Spleen (tissue), 11 donors: ENCODE measurements at regions not wholly inside any gene's neighbourhood (a gene's known extent, or its start where the extent isn't known, plus 50 kb on each side); places are given as distances from the start of the nearest gene placed in this dataset.

Source experiments
- DNase-seq: peaks from one replicate; pipeline ENCODE4 v3.0.0-alpha.2; 2020
- H3K27ac ChIP-seq, 8 donors: fragments of 200-600 bp; sonication (generic) in 7 of 8; 1 replicate in 4 of 8; 2 replicates in 4 of 8; pipeline versions ENCODE4 v1.5.0 to v1.8.0; 2016 to 2021; ENCODE audit warnings: inconsistent platforms in 4 of 8, mild to moderate bottlenecking in 4 of 8, moderate library complexity in 1 of 8
- H3K27me3 ChIP-seq, 7 donors: fragments of 200-600 bp; sonication (generic) in 6 of 7; replicated peaks in 1 of 7; 1 replicate in 4 of 7; 2 replicates in 3 of 7; pipeline versions ENCODE4 v1.5.0 to v1.8.0; 2016 to 2021; ENCODE audit warnings: inconsistent platforms in 3 of 7, mild to moderate bottlenecking in 1 of 7
- H3K36me3 ChIP-seq, 6 donors: fragments of 200-600 bp; sonication (generic) in 5 of 6; 1 replicate in 4 of 6; 2 replicates in 2 of 6; pipeline versions ENCODE4 v1.5.0 to v1.8.0; 2016 to 2021; ENCODE audit warnings: inconsistent platforms in 2 of 6
- H3K4me1 ChIP-seq, 6 donors: fragments of 200-600 bp; sonication (generic) in 5 of 6; 1 replicate in 3 of 6; 2 replicates in 3 of 6; pipeline versions ENCODE4 v1.5.0 to v1.8.0; 2016 to 2021; ENCODE audit warnings: inconsistent platforms in 3 of 6
- H3K4me3 ChIP-seq, 8 donors: fragments of 200-600 bp; sonication (generic) in 7 of 8; 1 replicate in 4 of 8; 2 replicates in 4 of 8; pipeline versions ENCODE4 v1.5.0 to v1.8.0; 2016 to 2021; ENCODE audit warnings: inconsistent platforms in 4 of 8, mild to moderate bottlenecking in 4 of 8, moderate library complexity in 2 of 8
- H3K9me3 ChIP-seq, 8 donors: fragments of 200-600 bp; sonication (generic) in 7 of 8; 1 replicate in 4 of 8; 2 replicates in 4 of 8; pipeline versions ENCODE4 v1.5.0 to v1.8.0; 2016 to 2021; ENCODE audit warnings: inconsistent platforms in 4 of 8
- POLR2A ChIP-seq, 3 donors: fragments of 450-650 bp; IDR thresholded peaks; one replicate each; pipeline ENCODE4 v1.5.1; 2017; ENCODE audit warnings: antibody characterized with exemption in 3 of 3, mild to moderate bottlenecking in 1 of 3
- POLR2AphosphoS5 ChIP-seq, 3 donors: sonication (generic); formaldehyde crosslinking; IDR thresholded peaks; one replicate each; pipeline ENCODE4 v1.5.1; 2017; ENCODE audit warnings: antibody characterized with exemption in 3 of 3
- WGBS, 5 donors: extraction: QIAGEN DNeasy Blood & Tissue Kit in 3 of 5; methylation state at CpG; one replicate each; pipeline versions ENCODE4 v1.1.5 to v1.1.7; 2013 to 2018; 5-methylcytosine and 5-hydroxymethylcytosine counted together
- intact Hi-C: fragments of 100-400 bp; cut with DNase I; formaldehyde crosslinking; loops from one replicate; pipeline ENCODE4 v1.15.0; 2023; ENCODE audit warnings: low total_unique reads
- TF ChIP-seq, protein P1 (sequence below), 11 experiments: fragments of 200-600 bp in 7 of 11; fragments of 450-650 bp in 4 of 11; sonication (generic) in 4 of 11; IDR thresholded peaks in 8 of 11; conservative IDR thresholded peaks in 3 of 11; 1 replicate in 7 of 11; 2 replicates in 4 of 11; pipeline versions ENCODE4 v1.4.0 to v1.8.0; 2016 to 2021; ENCODE audit warnings: antibody characterized with exemption in 11 of 11, inconsistent platforms in 4 of 11, mild to moderate bottlenecking in 1 of 11
- donor health status: healthy with polysubstance abuse.
- donor health status: DM: no; HTN: no; CAD: no; lungs with moderate emphysema.
- donor health status: DM: no; HTN: no; CAD: no.
- donor health status: Bipolar disorder and iron deficiency.
- donor health status: healthy.
- donor health status: DM: no; HTN: no; CAD: no.
- donor health status: DM: yes; HTN: yes; CAD: no.

DNA sequence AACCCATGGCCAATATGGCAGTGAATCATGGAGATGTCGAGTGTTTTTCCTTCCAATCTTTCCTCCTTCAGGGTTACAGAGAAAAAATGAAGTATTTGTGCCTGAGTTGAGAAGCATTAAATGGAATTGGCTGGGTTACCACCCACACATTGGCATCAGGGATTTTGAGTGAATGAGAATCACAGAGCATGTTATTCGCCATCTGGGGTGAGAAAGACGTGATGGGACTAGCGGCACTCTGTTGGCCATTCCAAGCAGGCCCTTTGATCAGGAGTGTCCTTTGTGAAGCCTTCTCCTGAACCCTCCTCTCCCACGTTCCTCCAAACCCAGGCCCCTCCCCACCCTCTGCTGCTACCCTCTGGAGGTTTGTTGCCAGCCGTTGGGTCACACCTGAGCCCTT lies 84.2 kb upstream of the PCDH8 start:
- intact Hi-C loops: no loop called here
- Histone ChIP-seq H3K36me3 (no peaks in the 10 kb centered on the region), H3K4me3 (no peak overlapping the region), H3K27ac (no peak overlapping the region), H3K4me1 (no peaks in the 10 kb centered on the region), H3K27me3 (peaks cover 0 to 9% (median 0%) of the 10 kb centered on the region in 7 donors), H3K9me3 (no peaks in the 10 kb centered on the region)
- DNase-seq: no peak
- WGBS, 5 donors: 71 to 88% (median 81%) methylated on average over 6 of the region's 6 CpGs
- TF ChIP-seq POLR2AphosphoS5 (IDR thresholded peaks at IDR 0.05): no peak
- TF ChIP-seq POLR2A (IDR thresholded peaks at IDR 0.05): no peak
- TF ChIP-seq, protein P1, sequence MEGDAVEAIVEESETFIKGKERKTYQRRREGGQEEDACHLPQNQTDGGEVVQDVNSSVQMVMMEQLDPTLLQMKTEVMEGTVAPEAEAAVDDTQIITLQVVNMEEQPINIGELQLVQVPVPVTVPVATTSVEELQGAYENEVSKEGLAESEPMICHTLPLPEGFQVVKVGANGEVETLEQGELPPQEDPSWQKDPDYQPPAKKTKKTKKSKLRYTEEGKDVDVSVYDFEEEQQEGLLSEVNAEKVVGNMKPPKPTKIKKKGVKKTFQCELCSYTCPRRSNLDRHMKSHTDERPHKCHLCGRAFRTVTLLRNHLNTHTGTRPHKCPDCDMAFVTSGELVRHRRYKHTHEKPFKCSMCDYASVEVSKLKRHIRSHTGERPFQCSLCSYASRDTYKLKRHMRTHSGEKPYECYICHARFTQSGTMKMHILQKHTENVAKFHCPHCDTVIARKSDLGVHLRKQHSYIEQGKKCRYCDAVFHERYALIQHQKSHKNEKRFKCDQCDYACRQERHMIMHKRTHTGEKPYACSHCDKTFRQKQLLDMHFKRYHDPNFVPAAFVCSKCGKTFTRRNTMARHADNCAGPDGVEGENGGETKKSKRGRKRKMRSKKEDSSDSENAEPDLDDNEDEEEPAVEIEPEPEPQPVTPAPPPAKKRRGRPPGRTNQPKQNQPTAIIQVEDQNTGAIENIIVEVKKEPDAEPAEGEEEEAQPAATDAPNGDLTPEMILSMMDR (IDR thresholded peaks at IDR 0.05 in 8 of 11, conservative IDR thresholded peaks at IDR 0.05 in 3 of 11): no peak

DNA sequence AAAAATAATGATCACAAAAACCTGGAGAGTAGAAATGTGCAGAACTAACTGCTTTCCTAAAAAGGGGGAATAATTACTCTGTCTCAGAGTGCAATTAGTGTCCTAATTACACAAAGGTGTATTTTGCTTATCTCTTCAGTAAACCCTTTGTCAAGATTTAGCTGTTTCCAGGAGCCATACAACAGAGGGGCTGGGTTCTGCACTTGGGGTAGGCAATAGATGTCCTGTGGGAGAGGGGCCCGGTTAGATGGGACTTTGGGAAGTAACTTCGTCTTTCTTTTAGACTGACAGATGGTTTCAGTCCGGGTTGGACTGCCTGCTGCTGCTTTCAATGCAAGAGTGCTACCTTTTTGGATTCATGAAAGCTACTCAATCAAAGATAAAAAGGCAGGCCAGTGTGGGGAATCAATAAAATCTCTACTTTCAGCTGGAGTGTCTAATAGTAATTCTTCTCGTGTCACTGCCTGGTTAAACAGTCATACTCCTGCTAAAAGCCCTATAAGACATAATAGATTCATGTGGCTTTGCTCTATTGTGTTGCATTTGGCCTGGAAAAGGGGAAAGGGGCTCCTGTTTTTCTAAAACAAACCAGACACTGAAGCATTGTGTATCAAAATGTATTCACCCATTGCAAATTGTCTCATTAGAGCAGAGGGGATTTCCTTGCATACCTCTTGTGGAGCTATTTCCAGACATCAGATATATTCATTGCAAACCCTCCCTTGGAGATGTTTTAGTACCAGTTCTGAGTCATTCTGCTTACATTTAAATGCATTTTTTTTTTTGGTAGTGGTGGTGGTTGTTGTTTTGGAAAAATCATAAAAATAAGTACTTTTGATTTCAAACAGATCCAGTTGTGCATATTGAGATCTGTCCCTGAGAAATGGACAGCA lies 83.3 kb upstream of the PCDH8 start:
- peaks cover 0 to 9% (median 0%) of the 10 kb centered on the region in 7 donors for H3K27me3 ChIP-seq
- TF ChIP-seq, protein P1 (IDR thresholded peaks at IDR 0.05 in 8 of 11, conservative IDR thresholded peaks at IDR 0.05 in 3 of 11): no peak
- TF ChIP-seq POLR2AphosphoS5 (IDR thresholded peaks at IDR 0.05): no peak
- no peak for TF ChIP-seq POLR2A (IDR thresholded peaks at IDR 0.05)
- H3K9me3 ChIP-seq: no peaks in the 10 kb centered on the region
- no peak overlapping the region for H3K27ac ChIP-seq
- WGBS, 5 donors: 49 to 67% (median 58%) methylated on average over 4 of the region's 4 CpGs
- H3K36me3 ChIP-seq: no peaks in the 10 kb centered on the region
- no peak for DNase-seq
- H3K4me3 ChIP-seq: no peak overlapping the region
- H3K4me1 ChIP-seq: no peaks in the 10 kb centered on the region
- intact Hi-C loops: no loop called here

DNA sequence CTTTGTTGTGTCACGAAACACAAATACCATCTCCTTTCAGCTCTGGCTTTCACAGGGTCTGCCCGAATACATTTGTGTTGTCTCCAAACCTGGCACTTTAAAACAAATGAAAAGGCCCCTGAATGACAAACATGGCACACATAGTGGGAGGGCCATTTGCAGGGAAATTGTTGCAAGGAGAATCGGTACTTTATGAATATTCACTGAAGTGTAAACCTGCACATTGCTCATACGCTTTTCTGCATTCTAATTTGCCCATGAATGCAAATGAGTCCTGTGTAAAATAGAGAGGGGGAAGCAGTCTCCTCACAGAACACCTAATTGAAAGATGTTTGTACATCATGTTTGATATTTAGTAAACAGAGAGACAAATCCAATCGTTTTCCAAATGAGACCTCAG lies 82.7 kb upstream of the PCDH8 start:
- H3K27ac ChIP-seq: no peak overlapping the region
- no peak overlapping the region for H3K4me3 ChIP-seq
- DNase-seq: no peak
- intact Hi-C loops: no loop called here
- WGBS, 5 donors: 74 to 86% (median 82%) methylated on average over 5 of the region's 5 CpGs
- H3K4me1 ChIP-seq: no peaks in the 10 kb centered on the region
- TF ChIP-seq POLR2A (IDR thresholded peaks at IDR 0.05): no peak
- TF ChIP-seq, protein P1 (IDR thresholded peaks at IDR 0.05 in 8 of 11, conservative IDR thresholded peaks at IDR 0.05 in 3 of 11): no peak
- no peak for TF ChIP-seq POLR2AphosphoS5 (IDR thresholded peaks at IDR 0.05)
- peaks cover 0 to 9% (median 0%) of the 10 kb centered on the region in 7 donors for H3K27me3 ChIP-seq
- H3K9me3 ChIP-seq: no peaks in the 10 kb centered on the region
- no peaks in the 10 kb centered on the region for H3K36me3 ChIP-seq

DNA sequence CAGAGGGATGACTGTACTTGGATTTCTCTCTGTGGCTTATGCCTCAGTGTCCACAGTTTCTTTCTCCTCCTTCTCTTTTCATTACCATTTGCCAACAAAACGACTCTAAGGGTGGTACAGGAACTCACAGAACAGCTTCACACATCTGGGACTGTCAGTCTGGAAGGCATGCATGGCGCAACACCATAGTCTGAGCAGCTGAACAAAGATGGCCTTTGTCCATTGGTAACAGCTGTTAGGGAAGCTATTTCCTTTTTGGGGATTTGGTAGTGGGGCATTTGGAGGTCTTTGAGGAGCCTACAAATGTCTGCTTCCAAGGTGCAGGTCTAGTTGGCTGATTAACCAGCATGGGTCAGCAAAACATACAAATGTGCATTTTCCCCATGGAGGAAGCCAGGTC lies 81.4 kb upstream of the PCDH8 start:
- WGBS, 5 donors: 64 to 78% (median 67%) methylated on average over 2 of the region's 2 CpGs
- Histone ChIP-seq H3K36me3 (no peaks in the 10 kb centered on the region), H3K27me3 (peaks cover 0 to 9% (median 0%) of the 10 kb centered on the region in 7 donors), H3K27ac (no peak overlapping the region), H3K4me1 (no peaks in the 10 kb centered on the region), H3K9me3 (no peaks in the 10 kb centered on the region), H3K4me3 (no peak overlapping the region)
- DNase-seq: no peak
- intact Hi-C loops: no loop called here
- TF ChIP-seq POLR2A (IDR thresholded peaks at IDR 0.05) (no peak), POLR2AphosphoS5 (IDR thresholded peaks at IDR 0.05) (no peak)
- TF ChIP-seq, protein P1 (IDR thresholded peaks at IDR 0.05 in 8 of 11, conservative IDR thresholded peaks at IDR 0.05 in 3 of 11): no peak
